SK-N-MC (cell line): ENCODE measurements at regions not wholly inside any gene's neighbourhood (a gene's known extent, or its start where the extent isn't known, plus 50 kb on each side); places are given as distances from the start of the nearest gene placed in this dataset.
"Not testable (repeated sequence)": the region's sequence is repeated elsewhere in the genome, so short reads cannot be mapped to it uniquely, and the experiment has no call there.

Experiments used
- DNase-seq: peaks from one replicate; pipeline ENCODE4 v3.0.0-alpha.2; 2011; ENCODE audit warnings: low read depth, low spot score
- H3K27ac ChIP-seq: fragments of 200-600 bp; sonication (generic); 2 replicates; pipeline ENCODE4 v1.5.1; 2016; ENCODE audit warnings: mixed run types
- H3K36me3 ChIP-seq: fragments of 200-600 bp; sonication (generic); 2 replicates; pipeline ENCODE4 v1.6.1; 2017; ENCODE audit warnings: antibody characterized with exemption, low read length, mixed read lengths; ENCODE audit not compliant: insufficient read depth
- H3K4me3 ChIP-seq: fragments of 200-600 bp; sonication (generic); 2 replicates; pipeline ENCODE4 v1.5.1; 2016
- H3K9ac ChIP-seq: fragments of 200-600 bp; sonication (generic); 2 replicates; pipeline ENCODE4 v1.8.0; 2017; ENCODE audit warnings: mixed run types, mixed read lengths; ENCODE audit not compliant: insufficient read length
- H3K9me3 ChIP-seq: fragments of 200-600 bp; sonication (generic); 2 replicates; pipeline ENCODE4 v1.6.1; 2017; ENCODE audit warnings: low read depth, mild to moderate bottlenecking, antibody characterized with exemption, low read length, moderate library complexity, mixed read lengths
- EZH2 ChIP-seq: fragments of 200-600 bp; sonication (generic); IDR thresholded peaks from one replicate; pipeline ENCODE4 v1.6.1; 2017; ENCODE audit warnings: antibody characterized with exemption
- FOXP2 ChIP-seq: optimal IDR thresholded peaks from 2 replicates; pipeline ENCODE3; 2011; ENCODE audit warnings: mild to moderate bottlenecking, moderate library complexity; ENCODE audit not compliant: insufficient read depth; ENCODE audit errors: extremely low read length, control extremely low read depth
- POLR2AphosphoS5 ChIP-seq: IDR thresholded peaks from 2 replicates; pipeline ENCODE4 v1.6.1; 2012; ENCODE audit warnings: mild to moderate bottlenecking, low read depth, low read length, borderline replicate concordance

DNA sequence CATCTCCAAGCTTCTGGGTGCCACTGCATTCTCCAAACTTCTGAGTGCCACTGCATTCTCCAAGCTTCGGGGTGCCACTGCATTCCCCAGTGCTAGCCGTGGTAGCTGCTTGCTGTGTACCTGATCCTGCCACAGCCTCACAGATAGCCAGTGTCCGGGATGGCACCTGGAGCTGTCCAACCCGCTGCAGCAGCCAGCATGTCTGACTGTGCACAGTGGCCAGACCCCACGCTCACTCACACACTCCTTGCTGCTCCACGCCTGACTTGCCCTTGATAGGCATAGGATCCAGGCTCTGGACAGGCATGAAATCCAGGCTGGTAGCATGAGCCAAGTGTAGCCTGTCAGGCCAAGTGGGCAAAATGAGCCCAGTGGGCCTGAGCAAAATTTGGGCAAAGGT, 465.0 kb downstream of the GUCY1A2 start:
- TF ChIP-seq POLR2AphosphoS5 (no peak), EZH2 (no peak), FOXP2 (no peak)
- no peak overlapping the region for H3K27ac ChIP-seq
- H3K4me3 ChIP-seq, result no peak overlapping the region
- H3K9ac ChIP-seq, result no peak overlapping the region
- no peaks in the 10 kb centered on the region for H3K36me3 ChIP-seq
- no peak for DNase-seq
- peaks cover 4% of the 10 kb centered on the region; the same call in 1 of the 2 replicates for H3K9me3 ChIP-seq

DNA sequence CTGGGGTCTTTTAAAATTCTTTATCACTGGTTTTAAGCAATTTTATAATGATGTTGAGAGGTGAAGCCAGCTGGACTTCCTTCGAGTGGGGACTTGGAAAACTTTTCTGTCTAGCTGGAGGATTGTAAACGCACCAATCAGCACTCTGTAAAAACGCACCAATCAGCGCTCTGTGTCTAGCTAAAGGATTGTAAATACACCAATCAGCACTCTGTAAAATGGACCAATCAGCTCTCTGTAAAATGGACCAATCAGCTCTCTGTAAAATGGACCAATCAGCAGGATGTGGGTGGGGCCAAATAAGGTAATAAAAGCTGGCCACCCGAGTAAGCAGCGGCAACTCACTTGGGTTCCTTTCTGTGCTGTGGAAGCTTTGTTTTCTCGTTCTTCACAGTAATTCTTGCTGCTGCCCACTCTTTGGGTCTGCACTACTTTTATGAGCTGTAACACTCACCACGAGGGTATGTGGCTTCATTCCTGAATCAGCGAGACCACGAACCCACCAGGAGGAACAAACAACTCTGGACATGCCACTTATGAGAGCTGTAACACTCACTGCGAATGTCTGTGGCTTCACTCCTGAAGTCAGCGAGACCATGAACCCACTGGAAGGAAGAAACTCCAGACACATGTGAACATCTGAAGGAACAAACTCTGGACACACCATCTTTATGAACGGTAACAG, 462.6 kb downstream of the GUCY1A2 start:
- not testable (repeated sequence) for H3K9ac ChIP-seq, H3K36me3 ChIP-seq, H3K9me3 ChIP-seq, DNase-seq, H3K27ac ChIP-seq, H3K4me3 ChIP-seq

DNA sequence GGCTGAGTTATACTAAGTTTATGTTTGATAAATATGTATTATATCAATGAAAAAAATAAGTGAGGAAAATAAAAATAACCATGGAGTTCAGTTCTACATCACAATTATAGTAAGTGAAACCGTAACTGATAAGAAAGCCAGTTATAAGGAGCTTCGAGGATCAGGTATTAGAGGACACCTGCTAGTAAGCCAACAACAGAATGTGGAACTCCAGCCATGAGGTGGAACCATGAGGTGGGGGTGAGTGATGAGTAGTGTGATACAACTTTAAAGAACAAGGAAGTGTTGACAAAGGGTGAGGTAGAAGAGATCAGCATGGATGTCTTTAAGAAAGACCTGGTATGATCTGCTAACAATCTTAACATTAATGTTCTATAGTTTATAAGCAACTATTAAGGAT, 452.9 kb downstream of the GUCY1A2 start:
- H3K36me3 ChIP-seq, result no peaks in the 10 kb centered on the region
- DNase-seq, result no peak
- H3K9me3 ChIP-seq, result no peaks in the 10 kb centered on the region
- TF ChIP-seq FOXP2 (no peak), EZH2 (no peak), POLR2AphosphoS5 (no peak)
- no peak overlapping the region for H3K9ac ChIP-seq
- H3K4me3 ChIP-seq, result no peak overlapping the region
- H3K27ac ChIP-seq, result no peak overlapping the region

- Histone ChIP-seq H3K9ac (no peak overlapping the region), H3K36me3 (no peaks in the 10 kb centered on the region), H3K9me3 (no peaks in the 10 kb centered on the region), H3K27ac (no peak overlapping the region), H3K4me3 (no peak overlapping the region)
- DNase-seq, result no peak
- TF ChIP-seq EZH2, result no peak
- no peak for TF ChIP-seq POLR2AphosphoS5
- no peak for TF ChIP-seq FOXP2
These were observed 449.6 kb downstream of the GUCY1A2 start for GRCh38 chr11:106568632-106569031.

DNA sequence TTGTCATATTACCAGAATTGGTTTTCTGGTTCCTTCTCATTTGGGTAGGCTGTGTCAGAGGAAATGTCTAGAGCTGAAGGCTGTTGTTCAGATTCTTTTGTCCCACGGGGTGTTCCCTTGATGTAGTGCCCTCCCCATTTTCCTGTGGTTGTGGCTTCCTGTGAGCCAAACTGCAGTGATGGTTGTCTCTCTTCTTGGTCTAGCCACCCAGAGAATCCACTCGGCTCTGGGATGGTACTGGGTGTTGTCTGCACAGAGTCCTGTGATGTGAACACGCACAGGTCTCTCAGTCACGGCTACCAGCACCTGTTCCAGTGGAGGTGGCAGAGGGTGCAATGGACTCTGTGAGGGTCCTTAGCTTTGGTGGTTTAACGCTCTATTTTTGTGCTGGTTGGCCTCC, 440.9 kb downstream of the GUCY1A2 start:
- not testable (repeated sequence) for H3K9ac ChIP-seq, H3K36me3 ChIP-seq, H3K4me3 ChIP-seq, DNase-seq, H3K27ac ChIP-seq, H3K9me3 ChIP-seq

GRCh38 chr11:106581399-106581798, 436.9 kb downstream of the GUCY1A2 start:
- Histone ChIP-seq H3K9me3 (peaks cover 4% of the 10 kb centered on the region; the same call in 1 of the 2 replicates), H3K36me3 (no peaks in the 10 kb centered on the region), H3K4me3 (no peak overlapping the region), H3K9ac (no peak overlapping the region), H3K27ac (no peak overlapping the region)
- DNase-seq, result no peak
- no peak for TF ChIP-seq EZH2

DNA sequence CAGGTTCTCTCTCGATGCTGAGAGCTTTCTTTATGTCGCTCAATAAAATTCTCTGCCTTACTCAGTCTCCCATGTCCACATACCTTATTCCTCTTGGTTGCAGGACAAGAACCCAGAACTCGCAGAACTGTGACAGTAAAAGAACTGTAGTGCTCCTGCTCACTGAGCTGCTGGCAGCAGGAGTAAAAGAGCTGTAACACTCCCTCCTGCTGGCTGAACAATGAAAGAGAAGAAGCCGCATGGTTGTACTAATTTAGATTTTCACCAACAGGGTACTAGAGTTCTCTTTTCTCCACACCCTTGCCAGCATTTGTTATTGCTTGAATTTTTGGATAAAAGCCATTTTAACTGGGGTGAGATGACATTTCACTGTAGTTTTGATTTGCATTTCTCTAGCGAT, 433.2 kb downstream of the GUCY1A2 start:
- TF ChIP-seq FOXP2 (no peak), POLR2AphosphoS5 (no peak), EZH2 (no peak)
- H3K9me3 ChIP-seq, result peaks cover 4% of the 10 kb centered on the region; the same call in 1 of the 2 replicates
- no peak overlapping the region for H3K27ac ChIP-seq
- no peaks in the 10 kb centered on the region for H3K36me3 ChIP-seq
- no peak overlapping the region for H3K9ac ChIP-seq
- no peak overlapping the region for H3K4me3 ChIP-seq
- DNase-seq, result no peak

DNA sequence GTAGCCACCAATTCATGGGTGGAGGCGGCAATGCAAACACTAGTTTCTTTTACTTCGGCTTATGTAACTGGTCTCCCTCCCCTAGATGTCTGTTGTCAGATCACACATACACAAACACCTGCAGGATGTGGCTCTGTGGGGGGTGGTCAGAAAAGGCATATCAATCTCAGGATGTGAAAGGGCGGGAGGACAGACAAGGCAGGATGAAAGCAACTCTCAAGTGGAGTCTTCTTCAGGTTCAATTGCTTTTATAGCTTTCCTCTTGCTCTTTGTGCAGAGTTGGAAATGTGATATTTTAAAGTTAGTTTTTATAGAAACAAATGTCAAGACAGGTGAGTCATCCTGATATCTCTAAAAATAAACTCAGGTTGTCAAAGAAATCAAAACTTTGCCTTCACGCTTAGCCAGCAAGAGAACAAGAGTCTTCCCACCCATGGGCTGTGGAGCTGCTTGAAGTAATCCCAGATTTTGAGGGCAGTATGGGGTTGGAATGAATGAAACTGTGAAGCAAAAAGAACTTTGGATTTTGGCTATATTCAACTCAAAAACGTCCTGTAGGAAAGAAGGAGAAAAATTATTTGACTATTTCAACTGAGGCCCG, 423.4 kb downstream of the GUCY1A2 start:
- no peaks in the 10 kb centered on the region for H3K36me3 ChIP-seq
- no peaks in the 10 kb centered on the region for H3K9me3 ChIP-seq
- no peak overlapping the region for H3K27ac ChIP-seq
- H3K4me3 ChIP-seq, result no peak overlapping the region
- TF ChIP-seq POLR2AphosphoS5 (no peak), EZH2 (no peak), FOXP2 (no peak)
- H3K9ac ChIP-seq, result no peak overlapping the region
- DNase-seq, result no peak

- H3K36me3 ChIP-seq, result no peaks in the 10 kb centered on the region
- DNase-seq, result no peak
- no peak overlapping the region for H3K4me3 ChIP-seq
- no peaks in the 10 kb centered on the region for H3K9me3 ChIP-seq
- no peak for TF ChIP-seq EZH2
- TF ChIP-seq FOXP2, result no peak
- TF ChIP-seq POLR2AphosphoS5, result no peak
- H3K27ac ChIP-seq, result no peak overlapping the region
- no peak overlapping the region for H3K9ac ChIP-seq
These were observed 416.5 kb downstream of the GUCY1A2 start for GRCh38 chr11:106601684-106602297.
